CD4-positive, CD25-positive, alpha-beta regulatory T cell (primary cell): ENCODE measurements at regions not wholly inside any gene's neighbourhood (a gene's known extent, or its start where the extent isn't known, plus 50 kb on each side); places are given as distances from the start of the nearest gene placed in this dataset.

Experiments
- ATAC-seq, 2 donors: fragments of 150-1000 bp; cut with Tn5 transposase; one replicate each; pipeline ENCODE4 v1.10.0; 2021; ENCODE audit warnings: low read depth in 2 of 2, moderate number of reproducible peaks in 2 of 2, moderate library complexity in 1 of 2
- DNase-seq, 3 donors: peaks; one replicate each; pipeline versions ENCODE4 v3.0.0 to v3.0.0-alpha.2; 2012 to 2022; ENCODE audit warnings: mixed read lengths in 1 of 3
- H3K27ac ChIP-seq: one replicate; pipeline ENCODE4 v1.7.0; 2013; ENCODE audit warnings: mild to moderate bottlenecking, low read length; ENCODE audit not compliant: insufficient read depth, poor library complexity, severe bottlenecking
- H3K27me3 ChIP-seq: one replicate; pipeline ENCODE4 v1.7.0; 2013; ENCODE audit warnings: low read length; ENCODE audit not compliant: control insufficient read depth, insufficient read depth
- H3K36me3 ChIP-seq: one replicate; pipeline ENCODE4 v1.7.0; 2013; ENCODE audit warnings: mild to moderate bottlenecking, low read length, moderate library complexity; ENCODE audit not compliant: control insufficient read depth, insufficient read depth
- H3K4me1 ChIP-seq: 2 replicates; pipeline ENCODE4 v1.7.0; 2013; ENCODE audit warnings: mild to moderate bottlenecking, low read length; ENCODE audit not compliant: insufficient read depth, control insufficient read depth, poor library complexity, severe bottlenecking
- H3K4me3 ChIP-seq: one replicate; pipeline ENCODE4 v1.7.0; 2013; ENCODE audit warnings: low read depth, mild to moderate bottlenecking, low read length, moderate library complexity
- H3K9me3 ChIP-seq, 2 experiments: 1 replicate in 1 of 2; 2 replicates in 1 of 2; pipeline ENCODE4 v1.7.0; 2013; ENCODE audit warnings: low read length in 2 of 2, mild to moderate bottlenecking in 1 of 2, moderate library complexity in 1 of 2; ENCODE audit not compliant: control insufficient read depth in 2 of 2
- H3K27ac Mint-ChIP-seq, 3 donors: one replicate each; pipeline ENCODE4 v1.8.0; 2020 to 2022; ENCODE audit warnings: mild to moderate bottlenecking in 3 of 3, mixed read lengths in 3 of 3, moderate library complexity in 2 of 3
- H3K27me3 Mint-ChIP-seq: one replicate; pipeline ENCODE4 v1.8.0; 2022; ENCODE audit warnings: mild to moderate bottlenecking, mixed read lengths
- H3K36me3 Mint-ChIP-seq: one replicate; pipeline ENCODE4 v1.8.0; 2020; ENCODE audit warnings: mixed read lengths
- H3K4me1 Mint-ChIP-seq, 4 donors: one replicate each; pipeline ENCODE4 v1.8.0; 2020 to 2022; ENCODE audit warnings: mixed read lengths in 4 of 4, mild to moderate bottlenecking in 1 of 4
- H3K4me3 Mint-ChIP-seq, 4 donors: one replicate each; pipeline ENCODE4 v1.8.0; 2020 to 2022; ENCODE audit warnings: mild to moderate bottlenecking in 4 of 4, mixed read lengths in 4 of 4, moderate library complexity in 3 of 4
- H3K9me3 Mint-ChIP-seq, 7 donors: one replicate each; pipeline ENCODE4 v1.8.0; 2020 to 2022; ENCODE audit warnings: mixed read lengths in 7 of 7, mild to moderate bottlenecking in 3 of 7, moderate library complexity in 2 of 7

DNA sequence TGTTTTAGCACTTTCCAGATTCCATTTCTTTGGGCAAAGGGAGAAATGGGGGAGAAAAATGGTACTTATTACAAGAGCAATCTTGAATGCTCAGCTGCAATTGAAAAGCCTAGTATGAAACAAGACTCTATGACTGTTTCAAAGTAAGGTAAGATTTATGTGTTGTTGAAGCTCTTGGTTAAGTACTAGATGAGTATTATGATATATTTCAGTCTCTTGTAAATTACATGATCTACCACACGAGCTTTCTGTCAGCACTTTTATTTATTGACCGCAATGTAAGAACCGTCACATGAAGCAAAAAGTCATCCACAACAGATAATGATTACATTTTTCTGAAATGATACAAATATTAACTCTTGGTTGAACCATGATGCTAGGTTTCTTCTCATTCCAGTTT, 906.7 kb upstream of the CHORDC1 start:
- no peak overlapping the region for H3K27ac ChIP-seq
- ATAC-seq: no peak
- no peak for DNase-seq
- no peaks in the 10 kb centered on the region for H3K27me3 ChIP-seq
- no peaks in the 10 kb centered on the region for H3K4me1 ChIP-seq
- no peak overlapping the region for H3K4me3 Mint-ChIP-seq
- H3K27me3 Mint-ChIP-seq: no peaks in the 10 kb centered on the region
- H3K36me3 ChIP-seq: no peaks in the 10 kb centered on the region
- no peaks in the 10 kb centered on the region for H3K4me1 Mint-ChIP-seq
- H3K9me3 Mint-ChIP-seq: peaks cover 0 to 19% (median 6%) of the 10 kb centered on the region in 7 donors
- H3K36me3 Mint-ChIP-seq: no peaks in the 10 kb centered on the region
- no peak overlapping the region for H3K4me3 ChIP-seq
- H3K27ac Mint-ChIP-seq: no peak overlapping the region
- H3K9me3 ChIP-seq: no peaks in the 10 kb centered on the region

DNA sequence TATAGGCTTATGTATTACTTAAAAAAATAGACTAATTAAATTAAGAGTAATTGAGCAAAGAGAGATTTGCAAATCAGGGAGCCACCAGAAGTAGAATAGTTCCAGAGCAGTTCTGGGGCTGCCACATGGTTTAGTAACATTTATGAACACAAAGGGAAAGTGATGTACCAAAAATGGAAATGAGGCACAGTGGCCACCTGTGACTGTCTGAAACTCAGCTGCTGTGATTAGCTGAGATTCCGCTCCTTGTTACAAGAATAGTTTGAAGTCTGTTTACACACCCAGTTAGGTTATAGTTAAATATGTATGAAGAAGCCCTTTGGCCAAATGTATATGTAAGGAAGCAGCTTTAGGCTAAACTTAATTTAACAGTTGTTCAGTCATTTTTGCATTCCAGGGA, 901.5 kb upstream of the CHORDC1 start:
- Histone ChIP-seq H3K36me3 (no peaks in the 10 kb centered on the region), H3K27ac (no peak overlapping the region), H3K9me3 (no peaks in the 10 kb centered on the region), H3K27me3 (no peaks in the 10 kb centered on the region), H3K4me3 (no peak overlapping the region), H3K4me1 (no peaks in the 10 kb centered on the region)
- Mint-ChIP-seq H3K9me3 (peaks cover 3 to 17% (median 10%) of the 10 kb centered on the region in 7 donors), H3K27me3 (no peaks in the 10 kb centered on the region), H3K36me3 (no peaks in the 10 kb centered on the region), H3K4me1 (no peaks in the 10 kb centered on the region), H3K4me3 (no peak overlapping the region), H3K27ac (no peak overlapping the region)
- DNase-seq (no peak), ATAC-seq (no peak)

DNA sequence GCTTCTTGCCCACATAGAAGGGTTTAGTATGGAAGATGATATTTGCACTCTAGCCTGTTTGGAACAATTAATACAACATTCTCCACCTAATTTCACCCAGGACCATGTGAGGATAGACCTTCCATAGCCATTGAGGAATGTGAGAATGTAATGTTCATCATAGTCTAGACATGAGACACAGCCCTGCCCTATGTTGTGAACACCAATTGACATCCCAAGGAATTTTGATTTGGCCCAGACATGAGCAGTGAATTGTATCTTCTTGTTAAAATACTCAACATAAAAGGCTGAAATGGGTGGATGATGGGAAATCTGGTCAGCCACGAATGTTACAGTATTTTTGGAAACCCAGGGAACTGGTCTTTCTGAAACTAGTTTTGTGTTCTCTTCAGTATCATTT, 892.3 kb upstream of the CHORDC1 start:
- no peaks in the 10 kb centered on the region for H3K36me3 Mint-ChIP-seq
- H3K4me1 Mint-ChIP-seq: no peaks in the 10 kb centered on the region

DNA sequence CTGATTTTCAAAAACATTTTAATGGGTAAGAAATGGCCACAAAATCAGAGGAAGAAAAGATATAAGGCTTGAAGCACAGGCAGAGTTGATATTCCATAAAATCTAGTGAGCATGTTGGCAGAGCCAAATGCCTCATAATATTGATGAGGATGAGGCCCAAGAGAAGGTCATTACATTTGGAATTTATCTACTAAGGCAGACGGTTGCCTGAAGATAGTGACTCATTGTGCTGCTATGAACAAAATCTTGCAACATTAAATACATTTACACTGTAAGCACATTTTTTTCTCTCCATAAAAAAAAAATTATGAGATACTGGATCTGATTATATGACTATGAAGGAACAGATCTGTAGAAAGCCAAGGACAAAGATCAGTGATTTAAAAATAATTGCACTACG, 881.4 kb upstream of the CHORDC1 start:
- no peaks in the 10 kb centered on the region for H3K27me3 ChIP-seq
- H3K4me3 Mint-ChIP-seq: no peak overlapping the region
- DNase-seq: no peak

More for the DNA sequence above, 892.3 kb upstream of the CHORDC1 start:
- Mint-ChIP-seq H3K4me3 (no peak overlapping the region), H3K9me3 (peaks cover 6 to 28% (median 8%) of the 10 kb centered on the region in 7 donors), H3K27ac (no peak overlapping the region), H3K27me3 (no peaks in the 10 kb centered on the region)
- H3K9me3 ChIP-seq: peaks cover 0 to 2% of the 10 kb centered on the region in 2 experiments
- H3K4me3 ChIP-seq: no peak overlapping the region
- H3K27ac ChIP-seq: no peak overlapping the region
- H3K4me1 ChIP-seq: no peaks in the 10 kb centered on the region
- H3K27me3 ChIP-seq: no peaks in the 10 kb centered on the region
- DNase-seq (no peak), ATAC-seq (no peak)
- H3K36me3 ChIP-seq: no peaks in the 10 kb centered on the region

DNA sequence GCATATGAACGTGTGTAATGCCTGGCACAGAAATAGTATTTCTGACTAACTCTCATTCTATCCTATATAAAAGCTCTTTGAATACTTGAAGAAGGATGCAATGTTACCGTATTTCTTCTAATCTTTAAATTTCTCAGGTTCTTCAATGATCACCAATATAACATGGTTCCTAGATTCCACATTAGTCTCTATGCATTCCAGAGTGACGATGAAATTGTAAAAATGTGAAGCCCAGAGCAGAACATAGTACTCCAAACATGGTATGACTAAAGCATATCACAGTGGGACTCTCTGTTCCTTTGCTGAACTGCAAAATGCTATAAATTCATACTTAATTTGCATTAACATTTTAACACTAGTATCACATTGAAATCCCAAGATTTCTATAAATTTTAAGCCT, 877.6 kb upstream of the CHORDC1 start:
- H3K4me1 Mint-ChIP-seq: no peaks in the 10 kb centered on the region
- Histone ChIP-seq H3K4me3 (no peak overlapping the region), H3K27me3 (no peaks in the 10 kb centered on the region), H3K4me1 (no peaks in the 10 kb centered on the region), H3K27ac (no peak overlapping the region), H3K36me3 (no peaks in the 10 kb centered on the region), H3K9me3 (peaks cover 0 to 3% of the 10 kb centered on the region in 2 experiments)
- ATAC-seq (no peak), DNase-seq (no peak)
- no peak overlapping the region for H3K27ac Mint-ChIP-seq
- H3K9me3 Mint-ChIP-seq: peaks cover 0 to 23% (median 3%) of the 10 kb centered on the region in 7 donors
- H3K4me3 Mint-ChIP-seq: no peak overlapping the region
- no peaks in the 10 kb centered on the region for H3K27me3 Mint-ChIP-seq
- H3K36me3 Mint-ChIP-seq: no peaks in the 10 kb centered on the region

More for the DNA sequence above, 881.4 kb upstream of the CHORDC1 start:
- Mint-ChIP-seq H3K9me3 (peaks cover 0 to 11% (median 0%) of the 10 kb centered on the region in 7 donors), H3K36me3 (no peaks in the 10 kb centered on the region), H3K4me1 (no peaks in the 10 kb centered on the region), H3K27me3 (no peaks in the 10 kb centered on the region), H3K27ac (no peak overlapping the region)
- Histone ChIP-seq H3K36me3 (no peaks in the 10 kb centered on the region), H3K4me3 (no peak overlapping the region), H3K27ac (no peak overlapping the region), H3K4me1 (no peaks in the 10 kb centered on the region), H3K9me3 (peaks cover 0 to 3% of the 10 kb centered on the region in 2 experiments)
- no peak for ATAC-seq

DNA sequence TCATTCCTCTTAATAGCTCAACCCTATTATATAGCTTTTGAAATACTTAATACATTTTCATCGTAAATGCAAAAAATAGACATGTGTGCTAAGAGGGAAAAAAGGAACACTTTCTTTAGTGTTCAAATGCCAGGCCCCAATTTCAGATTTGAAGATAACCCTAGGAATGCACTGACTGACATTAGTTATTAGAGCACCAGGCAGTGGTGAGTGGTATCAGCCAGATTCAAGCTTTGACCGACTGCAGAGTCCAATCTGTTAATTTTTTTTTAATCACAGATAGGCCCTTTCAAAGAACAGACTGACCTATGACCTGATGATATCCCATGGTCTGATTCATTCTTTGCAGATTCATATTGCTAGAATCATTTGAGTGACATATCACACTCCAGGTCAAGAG, 874.2 kb upstream of the CHORDC1 start:
- Mint-ChIP-seq H3K27ac (no peak overlapping the region), H3K4me3 (no peak overlapping the region), H3K9me3 (peaks cover 0 to 25% (median 3%) of the 10 kb centered on the region in 7 donors), H3K4me1 (no peaks in the 10 kb centered on the region), H3K27me3 (no peaks in the 10 kb centered on the region), H3K36me3 (no peaks in the 10 kb centered on the region)
- DNase-seq: no peak
- Histone ChIP-seq H3K27me3 (no peaks in the 10 kb centered on the region), H3K27ac (no peak overlapping the region), H3K9me3 (peaks cover 0 to 3% of the 10 kb centered on the region in 2 experiments), H3K4me1 (no peaks in the 10 kb centered on the region), H3K36me3 (no peaks in the 10 kb centered on the region), H3K4me3 (no peak overlapping the region)
- ATAC-seq: no peak

DNA sequence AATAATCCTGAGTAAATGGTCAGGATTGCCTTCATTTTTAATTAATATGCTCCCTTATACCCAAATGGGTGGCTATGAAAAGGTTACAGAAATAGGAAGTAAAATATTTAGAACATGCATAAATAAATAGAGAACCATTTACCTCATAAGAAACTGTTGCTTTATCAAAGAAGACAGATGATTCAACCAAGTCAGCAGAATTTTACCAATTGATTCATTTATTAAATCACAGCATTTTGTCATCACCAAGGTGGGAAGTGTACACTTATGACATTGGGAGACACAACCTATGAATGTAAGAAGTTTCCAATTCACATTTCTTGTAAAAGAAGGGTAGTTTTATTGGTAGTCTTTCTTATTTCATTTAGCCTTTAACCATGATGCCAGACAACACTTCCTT, 870.3 kb upstream of the CHORDC1 start:
- no peak overlapping the region for H3K4me3 ChIP-seq
- H3K9me3 ChIP-seq: peaks cover 0 to 3% of the 10 kb centered on the region in 2 experiments
- no peak for ATAC-seq
- H3K36me3 Mint-ChIP-seq: no peaks in the 10 kb centered on the region
- no peak overlapping the region for H3K27ac Mint-ChIP-seq
- no peaks in the 10 kb centered on the region for H3K36me3 ChIP-seq
- H3K4me1 Mint-ChIP-seq: no peaks in the 10 kb centered on the region
- DNase-seq: no peak
- H3K27me3 Mint-ChIP-seq: no peaks in the 10 kb centered on the region
- H3K4me3 Mint-ChIP-seq: no peak overlapping the region
- peaks cover 1 to 20% (median 5%) of the 10 kb centered on the region in 7 donors for H3K9me3 Mint-ChIP-seq
- no peak overlapping the region for H3K27ac ChIP-seq
- no peaks in the 10 kb centered on the region for H3K27me3 ChIP-seq
- no peaks in the 10 kb centered on the region for H3K4me1 ChIP-seq

DNA sequence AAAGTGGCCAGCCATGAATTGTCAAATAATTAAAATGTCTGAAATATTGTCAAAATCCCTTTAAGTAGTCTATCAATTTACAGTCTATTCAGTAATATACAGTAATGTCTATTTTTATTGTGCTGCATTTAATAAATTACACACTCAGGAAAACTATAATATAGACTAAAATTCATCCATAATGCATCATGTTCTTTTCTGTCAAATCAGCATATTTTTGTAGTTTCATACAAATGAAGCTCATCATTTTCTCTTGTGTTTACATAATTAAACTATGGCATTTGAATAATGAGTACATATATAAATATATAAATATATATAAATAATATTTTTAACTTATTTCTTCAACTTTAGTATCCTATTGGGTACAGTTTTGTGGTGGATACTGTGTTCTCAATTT, 868.7 kb upstream of the CHORDC1 start:
- Mint-ChIP-seq H3K9me3 (peaks cover 3 to 14% (median 5%) of the 10 kb centered on the region in 7 donors), H3K4me1 (no peaks in the 10 kb centered on the region), H3K27ac (no peak overlapping the region), H3K4me3 (no peak overlapping the region), H3K27me3 (no peaks in the 10 kb centered on the region), H3K36me3 (no peaks in the 10 kb centered on the region)
- no peak overlapping the region for H3K27ac ChIP-seq
- no peaks in the 10 kb centered on the region for H3K27me3 ChIP-seq
- no peaks in the 10 kb centered on the region for H3K36me3 ChIP-seq
- ATAC-seq (no peak), DNase-seq (no peak)
- H3K4me3 ChIP-seq: no peak overlapping the region
- no peaks in the 10 kb centered on the region for H3K4me1 ChIP-seq
- H3K9me3 ChIP-seq: peaks cover 0 to 3% of the 10 kb centered on the region in 2 experiments
